ENCODE measurements at regions not wholly inside any gene's neighbourhood (a gene's known extent, or its start where the extent isn't known, plus 50 kb on each side); places are given as distances from the start of the nearest gene placed in this dataset.
A peak's percentile ranks its signal among the peaks of the same experiment; 100 is the strongest.

GRCh38 chr16:48817032-48817431, 207.1 kb upstream of the N4BP1 start:
- no peak for DNase-seq
- Histone ChIP-seq H3K36me3 (replicated peaks; ENCODE audit: control insufficient read depth, insufficient read depth, low read length) (no peaks in the 10 kb centered on the region), H3K4me3 (ENCODE audit: insufficient read depth, low read depth, low read length) (no peak overlapping the region), H3K27me3 (ENCODE audit: control insufficient read depth, insufficient read depth, low read length) (peaks cover 8% of the 10 kb centered on the region)

DNA sequence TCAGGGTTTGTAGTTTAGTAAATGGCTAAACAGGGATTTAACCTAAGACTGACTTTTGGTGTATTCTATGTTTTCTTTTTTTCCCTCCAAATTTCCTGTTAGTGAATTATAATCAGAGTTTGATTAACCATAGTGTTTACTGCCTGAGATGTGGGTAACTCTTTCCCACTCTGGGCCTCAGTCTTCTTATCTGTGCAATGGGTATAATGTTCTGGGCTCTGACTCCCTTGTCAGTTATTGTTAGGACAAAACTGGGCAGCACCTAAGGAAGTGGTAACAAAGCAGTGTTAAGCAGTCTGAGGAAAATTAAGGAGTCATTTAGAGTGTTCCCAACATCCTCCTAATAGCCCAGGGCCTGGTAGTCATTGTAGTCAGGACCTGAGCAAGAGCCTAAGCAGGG, 206.4 kb upstream of the N4BP1 start:
- Histone ChIP-seq H3K36me3 (replicated peaks; ENCODE audit: control insufficient read depth, insufficient read depth, low read length) (no peaks in the 10 kb centered on the region), H3K27me3 (ENCODE audit: control insufficient read depth, insufficient read depth, low read length) (peaks cover 12% of the 10 kb centered on the region), H3K4me3 (ENCODE audit: insufficient read depth, low read depth, low read length) (no peak overlapping the region)
- no peak for DNase-seq

DNA sequence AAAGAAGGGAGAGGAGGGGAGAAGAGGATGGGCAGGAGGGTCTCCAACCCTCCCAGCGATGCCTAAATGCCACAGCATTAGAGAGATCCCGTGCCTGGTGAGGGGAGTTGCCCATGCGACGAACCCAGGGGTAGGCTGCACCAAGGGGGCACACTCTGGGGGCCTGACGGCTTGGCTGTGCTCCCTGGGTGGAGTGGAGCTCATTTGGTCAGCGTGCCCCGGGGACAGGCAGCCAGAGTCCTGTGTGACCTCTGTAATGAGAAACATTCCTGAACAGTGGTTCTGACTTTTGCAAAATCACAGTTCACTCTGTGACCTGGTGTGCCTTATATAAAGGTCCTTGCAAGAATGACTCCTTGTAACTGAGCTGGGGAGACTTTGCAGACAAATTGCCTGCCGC, 205.0 kb upstream of the N4BP1 start:
- Histone ChIP-seq H3K36me3 (replicated peaks; ENCODE audit: control insufficient read depth, insufficient read depth, low read length) (no peaks in the 10 kb centered on the region), H3K4me3 (ENCODE audit: insufficient read depth, low read depth, low read length) (no peak overlapping the region), H3K27me3 (ENCODE audit: control insufficient read depth, insufficient read depth, low read length) (peaks cover 26% of the 10 kb centered on the region)
- DNase-seq: no peak

DNA sequence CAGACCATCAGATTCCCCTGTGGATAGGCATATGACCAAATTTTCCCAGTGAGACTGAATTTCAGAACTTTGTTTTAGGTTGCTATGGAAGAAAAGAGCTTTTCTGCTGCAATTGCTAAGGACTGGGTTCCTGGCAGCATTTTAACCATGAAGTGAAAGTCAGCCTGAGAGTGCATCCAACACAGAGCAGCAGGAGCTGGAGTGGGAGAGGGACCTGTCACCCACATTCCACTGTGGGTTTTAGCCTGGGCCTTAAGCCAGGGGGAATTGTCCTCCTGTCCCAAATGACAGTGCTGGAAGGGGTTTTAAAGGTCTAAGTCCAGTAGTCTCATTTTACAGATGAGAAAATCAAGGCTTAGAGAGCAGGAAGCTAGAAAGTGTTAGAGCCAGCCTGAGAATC, 203.5 kb upstream of the N4BP1 start:
- H3K27me3 ChIP-seq (ENCODE audit: control insufficient read depth, insufficient read depth, low read length): peaks cover 36% of the 10 kb centered on the region
- no peak overlapping the region for H3K4me3 ChIP-seq (ENCODE audit: insufficient read depth, low read depth, low read length)
- H3K36me3 ChIP-seq (replicated peaks; ENCODE audit: control insufficient read depth, insufficient read depth, low read length): no peaks in the 10 kb centered on the region
- DNase-seq: no peak

- H3K36me3 ChIP-seq (replicated peaks; ENCODE audit: control insufficient read depth, insufficient read depth, low read length): no peaks in the 10 kb centered on the region
- DNase-seq: no peak
- peaks cover 36% of the 10 kb centered on the region for H3K27me3 ChIP-seq (ENCODE audit: control insufficient read depth, insufficient read depth, low read length)
- H3K4me3 ChIP-seq (ENCODE audit: insufficient read depth, low read depth, low read length): no peak overlapping the region
Measured at GRCh38 chr16:48812856-48813255, 202.9 kb upstream of the N4BP1 start.

DNA sequence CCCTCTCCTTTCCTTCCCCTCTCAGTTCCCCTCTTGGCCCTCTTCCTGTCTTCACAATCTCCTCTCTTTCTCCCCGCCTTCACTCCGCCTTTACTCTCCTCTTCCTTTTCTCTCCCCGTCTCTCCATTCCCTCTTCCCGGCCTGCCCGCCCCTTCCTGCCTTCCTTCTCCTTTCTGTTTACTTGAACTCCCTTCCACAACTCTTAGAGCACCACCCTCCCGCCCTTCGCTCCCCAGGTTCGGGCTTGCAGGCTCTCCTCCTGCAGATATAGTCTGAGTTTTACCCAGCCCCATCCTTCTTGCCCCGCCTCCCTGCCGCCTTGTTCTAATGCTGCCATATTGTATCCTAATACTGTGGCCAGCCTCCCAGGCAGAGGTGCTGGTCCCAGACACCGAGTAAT, 201.5 kb upstream of the N4BP1 start:
- Histone ChIP-seq H3K4me3 (ENCODE audit: insufficient read depth, low read depth, low read length) (peak overlapping the region; percentile 60), H3K36me3 (replicated peaks; ENCODE audit: control insufficient read depth, insufficient read depth, low read length) (no peaks in the 10 kb centered on the region), H3K27me3 (ENCODE audit: control insufficient read depth, insufficient read depth, low read length) (peaks cover 36% of the 10 kb centered on the region)
- DNase-seq: peak; percentile 71

GRCh38 chr16:48810803-48811453, 200.9 kb upstream of the N4BP1 start:
- H3K27me3 ChIP-seq (ENCODE audit: control insufficient read depth, insufficient read depth, low read length): peaks cover 36% of the 10 kb centered on the region
- peak; percentile 85 for DNase-seq

DNA sequence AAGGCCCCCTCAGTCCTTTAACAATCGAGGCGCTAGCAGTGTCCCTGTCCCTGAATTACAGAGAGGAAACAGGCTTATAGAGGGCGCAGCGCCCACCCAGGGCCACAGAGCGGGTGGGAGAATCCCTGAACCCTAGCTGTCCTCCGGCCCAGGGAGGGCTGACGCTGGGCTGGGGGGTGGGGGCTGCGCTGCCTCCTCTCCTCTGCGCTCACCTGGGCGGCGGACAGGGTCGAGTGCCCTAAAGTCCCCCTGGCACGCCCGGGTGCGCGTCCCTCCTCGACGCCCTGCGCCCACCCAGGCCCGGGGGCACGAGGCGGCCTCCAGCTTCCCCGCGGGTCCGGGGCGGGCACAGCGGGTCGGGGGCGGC, 200.4 kb upstream of the N4BP1 start:
- Histone ChIP-seq H3K4me3 (ENCODE audit: insufficient read depth, low read depth, low read length) (peak overlapping the region; percentile 60), H3K36me3 (replicated peaks; ENCODE audit: control insufficient read depth, insufficient read depth, low read length) (no peaks in the 10 kb centered on the region), H3K27me3 (ENCODE audit: control insufficient read depth, insufficient read depth, low read length) (peaks cover 36% of the 10 kb centered on the region)
- DNase-seq: peak; percentile 80

More at GRCh38 chr16:48810803-48811453, 200.9 kb upstream of the N4BP1 start:
- Histone ChIP-seq H3K4me3 (ENCODE audit: insufficient read depth, low read depth, low read length) (peak overlapping the region; percentile 60), H3K36me3 (replicated peaks; ENCODE audit: control insufficient read depth, insufficient read depth, low read length) (no peaks in the 10 kb centered on the region)

GRCh38 chr16:48790151-48790550, 180.2 kb upstream of the N4BP1 start:
- Histone ChIP-seq H3K36me3 (replicated peaks; ENCODE audit: control insufficient read depth, insufficient read depth, low read length) (no peaks in the 10 kb centered on the region), H3K4me3 (ENCODE audit: insufficient read depth, low read depth, low read length) (no peak overlapping the region), H3K27me3 (ENCODE audit: control insufficient read depth, insufficient read depth, low read length) (no peaks in the 10 kb centered on the region)
- no peak for DNase-seq

DNA sequence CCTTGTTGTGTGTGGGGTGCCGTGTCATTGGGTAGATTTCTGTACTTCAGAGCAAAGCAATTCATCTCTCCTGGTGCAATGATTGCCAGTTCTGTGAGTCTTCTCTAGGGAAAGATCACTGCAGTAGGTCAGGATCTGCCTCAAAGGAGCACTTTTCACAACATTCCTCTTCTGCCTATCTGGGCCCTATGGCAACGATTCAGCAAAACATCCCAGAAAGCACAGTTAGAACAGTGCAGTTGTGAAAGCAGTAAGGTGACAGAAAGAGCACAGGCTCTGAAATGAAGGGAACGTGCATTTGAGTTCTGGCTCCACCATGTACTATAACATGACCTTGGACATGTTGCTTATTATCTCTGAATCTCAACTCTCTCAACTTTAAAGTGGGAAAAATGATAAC, 178.5 kb upstream of the N4BP1 start:
- Histone ChIP-seq H3K27me3 (ENCODE audit: control insufficient read depth, insufficient read depth, low read length) (no peaks in the 10 kb centered on the region), H3K4me3 (ENCODE audit: insufficient read depth, low read depth, low read length) (no peak overlapping the region), H3K36me3 (replicated peaks; ENCODE audit: control insufficient read depth, insufficient read depth, low read length) (no peaks in the 10 kb centered on the region)
- no peak for DNase-seq

DNA sequence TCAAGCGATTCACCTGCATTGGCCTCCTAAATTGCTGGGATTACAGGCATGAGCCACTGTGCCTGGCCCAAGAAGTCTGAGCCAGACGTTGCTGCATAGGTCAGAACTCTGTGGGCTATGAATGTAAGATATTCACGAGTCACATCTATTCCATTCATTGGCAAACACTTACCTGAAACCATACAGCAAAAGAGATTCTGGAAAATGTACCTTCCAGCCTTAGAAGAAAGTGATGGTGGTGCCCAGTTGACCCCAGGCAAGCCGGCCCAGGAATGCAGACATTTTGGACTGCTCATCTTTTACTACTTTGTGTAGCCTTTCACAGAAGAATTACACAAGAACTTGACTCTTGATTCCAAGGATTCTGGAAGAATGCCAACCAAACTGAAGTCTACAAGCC, 135.6 kb upstream of the N4BP1 start:
- DNase-seq: no peak
- Histone ChIP-seq H3K36me3 (replicated peaks; ENCODE audit: control insufficient read depth, insufficient read depth, low read length) (no peaks in the 10 kb centered on the region), H3K27me3 (ENCODE audit: control insufficient read depth, insufficient read depth, low read length) (no peaks in the 10 kb centered on the region), H3K4me3 (ENCODE audit: insufficient read depth, low read depth, low read length) (no peak overlapping the region)

DNA sequence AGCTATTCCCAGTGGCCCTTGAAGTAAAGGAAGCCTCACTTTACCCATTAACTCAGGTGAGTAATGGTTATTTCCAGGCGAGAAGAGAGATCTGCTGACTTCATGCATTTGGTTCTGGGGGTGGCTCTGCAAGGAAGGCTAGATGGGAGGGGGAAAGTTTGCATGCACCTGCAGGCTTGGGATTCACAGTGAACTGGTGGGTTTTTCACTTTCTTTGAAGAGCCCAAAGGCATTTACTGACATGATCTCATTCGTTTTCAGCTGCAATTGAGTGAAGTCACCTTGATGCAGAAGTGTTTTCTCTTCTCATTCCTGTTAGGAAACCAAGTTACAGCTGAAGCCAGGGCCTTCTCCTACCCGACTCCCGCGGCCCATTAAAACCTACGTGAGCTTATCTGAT, 131.0 kb upstream of the N4BP1 start:
- H3K27me3 ChIP-seq (ENCODE audit: control insufficient read depth, insufficient read depth, low read length): no peaks in the 10 kb centered on the region
- H3K36me3 ChIP-seq (replicated peaks; ENCODE audit: control insufficient read depth, insufficient read depth, low read length): no peaks in the 10 kb centered on the region
- DNase-seq: no peak
- no peak overlapping the region for H3K4me3 ChIP-seq (ENCODE audit: insufficient read depth, low read depth, low read length)

- Histone ChIP-seq H3K4me3 (ENCODE audit: insufficient read depth, low read depth, low read length) (no peak overlapping the region), H3K27me3 (ENCODE audit: control insufficient read depth, insufficient read depth, low read length) (no peaks in the 10 kb centered on the region; the same call in 1 of the 2 replicates), H3K36me3 (replicated peaks; ENCODE audit: control insufficient read depth, insufficient read depth, low read length) (no peaks in the 10 kb centered on the region)
- DNase-seq: no peak
Measured at GRCh38 chr16:48734220-48734619, 124.2 kb upstream of the N4BP1 start.

GRCh38 chr16:48704710-48705109, 94.7 kb upstream of the N4BP1 start:
- Histone ChIP-seq H3K36me3 (replicated peaks; ENCODE audit: control insufficient read depth, insufficient read depth, low read length) (no peaks in the 10 kb centered on the region), H3K27me3 (ENCODE audit: control insufficient read depth, insufficient read depth, low read length) (no peaks in the 10 kb centered on the region), H3K4me3 (ENCODE audit: insufficient read depth, low read depth, low read length) (no peak overlapping the region)
- no peak for DNase-seq

DNA sequence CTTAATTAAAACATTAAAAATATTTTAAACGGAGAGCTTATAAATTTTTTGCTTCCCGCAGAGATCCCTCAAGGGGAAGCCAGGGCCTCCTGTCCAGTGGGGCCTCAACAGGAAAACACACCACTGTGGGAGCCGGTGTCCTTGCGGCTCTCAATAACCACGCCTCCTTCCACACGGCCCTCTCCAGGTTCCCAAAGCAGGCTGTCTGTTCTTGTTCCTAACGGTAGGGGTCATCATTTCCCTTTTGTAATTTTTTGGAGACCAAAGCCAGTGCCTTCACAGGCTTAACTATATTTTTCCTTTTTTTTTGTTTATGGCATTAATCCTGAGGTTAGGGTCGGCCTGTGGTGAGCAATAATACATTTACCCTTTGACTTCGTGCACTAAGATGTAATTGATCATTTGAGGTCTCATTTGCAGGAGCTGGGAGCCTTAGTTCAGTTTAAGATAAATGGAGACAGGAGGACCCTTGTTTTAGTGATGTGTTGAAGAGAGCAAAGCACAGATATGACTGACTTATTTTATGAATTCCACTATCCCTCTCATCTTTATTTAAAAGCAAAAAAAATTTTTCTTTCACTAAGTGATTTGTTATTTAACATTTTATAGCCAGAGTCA, 77.5 kb upstream of the N4BP1 start:
- peak; percentile 59 for DNase-seq
- no peak overlapping the region for H3K4me3 ChIP-seq (ENCODE audit: insufficient read depth, low read depth, low read length)

More for the DNA sequence above, 77.5 kb upstream of the N4BP1 start:
- no peaks in the 10 kb centered on the region for H3K36me3 ChIP-seq (replicated peaks; ENCODE audit: control insufficient read depth, insufficient read depth, low read length)
- H3K27me3 ChIP-seq (ENCODE audit: control insufficient read depth, insufficient read depth, low read length): no peaks in the 10 kb centered on the region; the same call in 1 of the 2 replicates

Measured in H7 (cell line).